NCI-H460 (cell line): ENCODE measurements at regions not wholly inside any gene's neighbourhood (a gene's known extent, or its start where the extent isn't known, plus 50 kb on each side); places are given as distances from the start of the nearest gene placed in this dataset.

ENCODE experiments used
- DNase-seq: peaks from one replicate; pipeline ENCODE4 v3.0.0-alpha.2; 2016; ENCODE audit warnings: low read depth; ENCODE audit errors: extremely low read depth

DNA sequence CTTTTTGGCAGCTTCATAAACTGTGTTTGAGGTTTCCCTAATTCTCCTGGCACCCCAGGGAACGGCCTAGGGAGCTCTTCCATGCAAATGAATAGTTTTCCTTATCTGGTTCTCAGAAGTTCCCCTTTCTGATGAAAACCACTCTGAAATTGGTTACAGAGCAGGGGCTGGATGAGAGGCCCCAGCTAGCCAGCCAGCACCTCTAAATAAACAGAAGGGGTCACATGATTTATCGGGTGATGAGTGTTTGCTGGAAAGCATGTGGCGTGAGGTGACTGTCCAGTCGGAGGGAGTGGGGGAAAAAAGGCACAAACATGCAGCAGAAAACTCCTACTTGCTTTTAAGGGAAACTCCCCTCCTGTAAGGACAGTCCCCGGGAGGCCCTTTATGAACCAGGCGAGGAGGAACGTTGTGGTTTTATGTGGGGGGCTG lies 261.2 kb upstream of the ANKRD55 start:
- no peak for DNase-seq

DNA sequence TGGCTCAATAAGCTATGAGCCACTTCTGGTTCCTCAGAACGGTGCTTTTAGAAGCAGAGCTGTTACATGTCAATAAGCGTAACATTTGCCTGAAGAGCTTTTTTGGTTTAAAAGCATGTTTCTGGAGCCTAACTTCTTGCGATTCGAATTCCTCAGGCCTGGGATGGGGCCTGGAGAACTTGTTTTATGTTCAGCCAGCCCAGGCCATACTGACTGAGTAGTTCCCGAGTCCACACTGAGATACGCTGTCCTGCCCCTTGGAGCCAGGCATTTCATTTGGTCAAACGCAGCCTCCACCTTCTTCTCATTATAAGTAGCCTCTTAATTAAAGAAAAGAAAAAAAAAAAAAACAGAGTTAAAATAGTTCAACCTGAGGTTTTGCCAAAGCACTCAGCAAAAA lies 260.6 kb upstream of the ANKRD55 start:
- DNase-seq: no peak

DNA sequence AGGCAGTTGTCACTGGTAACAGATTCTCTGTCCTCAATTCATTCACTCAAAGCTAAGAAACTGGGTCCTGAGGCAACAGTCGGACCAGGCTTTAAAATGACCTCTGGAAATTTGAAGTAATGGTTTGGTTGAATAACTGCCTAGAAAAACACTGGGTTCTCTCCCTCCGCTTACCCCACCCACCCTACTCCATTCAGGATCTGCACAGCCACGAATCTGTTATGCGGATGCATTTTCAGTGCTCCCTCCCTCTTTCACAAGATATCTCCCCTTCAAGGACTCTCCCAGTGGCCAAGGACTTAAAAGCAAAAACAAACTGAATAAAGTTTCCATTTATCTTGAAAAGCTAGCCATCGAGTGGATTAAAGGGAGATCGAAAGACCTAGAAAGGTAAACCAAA lies 260.2 kb upstream of the ANKRD55 start:
- DNase-seq: no peak

DNA sequence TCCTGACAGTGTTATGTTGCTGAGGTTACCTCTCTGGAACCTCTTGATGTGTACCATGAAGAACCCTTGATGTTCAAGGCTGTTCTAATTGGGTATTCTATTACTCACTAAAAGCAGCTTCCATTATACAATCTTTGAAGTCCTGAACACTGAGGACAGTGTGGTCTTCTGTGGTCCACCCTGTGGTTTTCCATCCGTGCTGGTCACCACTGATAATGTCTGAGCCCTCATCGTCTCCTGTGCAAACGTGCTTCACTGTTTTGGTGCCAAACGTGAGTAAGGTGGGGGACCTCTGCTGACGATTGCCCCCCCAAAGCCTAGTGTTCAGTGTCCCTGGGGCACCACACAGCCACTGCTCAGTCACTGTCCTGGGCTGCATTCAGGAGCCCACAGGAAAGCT lies 259.7 kb upstream of the ANKRD55 start:
- no peak for DNase-seq

DNA sequence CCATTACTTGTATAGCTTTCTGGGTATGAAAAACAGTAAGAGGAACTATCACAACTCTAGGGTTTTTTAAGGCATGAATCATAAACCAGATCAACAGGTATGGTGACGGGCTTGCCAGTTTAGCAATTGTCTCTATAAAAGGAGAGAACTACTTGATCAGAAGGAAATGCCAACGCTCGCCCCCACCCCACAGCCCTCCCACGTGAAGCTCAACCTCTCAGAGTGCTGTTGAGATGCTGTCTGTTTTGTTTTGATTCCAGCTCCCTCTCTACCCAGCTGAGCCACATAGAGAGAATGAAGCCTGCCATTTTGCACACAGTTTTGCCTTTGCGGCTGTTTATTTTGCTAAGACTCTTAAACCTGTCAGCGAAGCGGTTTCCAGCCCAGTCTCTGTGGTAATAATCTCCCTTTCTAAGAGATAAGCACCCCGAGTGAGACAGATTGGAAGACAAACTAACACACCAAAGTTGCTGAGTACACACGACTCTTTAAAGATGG lies 257.9 kb upstream of the ANKRD55 start:
- no peak for DNase-seq

DNA sequence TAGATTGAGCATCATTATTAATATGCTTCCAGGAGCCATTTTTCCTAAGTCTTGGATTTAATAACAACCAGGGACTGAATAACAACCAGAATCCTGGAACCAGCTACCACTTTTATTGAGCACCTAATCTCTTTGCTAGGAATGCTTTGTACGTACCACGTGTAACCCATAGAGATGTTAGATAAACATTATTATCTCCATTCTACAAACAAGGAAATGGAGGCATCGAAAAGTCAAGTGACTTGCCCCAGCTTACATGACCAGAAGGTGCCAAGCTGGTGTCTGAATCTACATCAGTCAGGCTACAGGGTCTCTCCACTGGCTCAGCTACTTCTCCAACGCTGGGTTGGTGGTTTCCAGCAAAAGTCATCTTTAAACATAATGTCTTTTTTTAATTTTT lies 256.1 kb upstream of the ANKRD55 start:
- DNase-seq: no peak

DNA sequence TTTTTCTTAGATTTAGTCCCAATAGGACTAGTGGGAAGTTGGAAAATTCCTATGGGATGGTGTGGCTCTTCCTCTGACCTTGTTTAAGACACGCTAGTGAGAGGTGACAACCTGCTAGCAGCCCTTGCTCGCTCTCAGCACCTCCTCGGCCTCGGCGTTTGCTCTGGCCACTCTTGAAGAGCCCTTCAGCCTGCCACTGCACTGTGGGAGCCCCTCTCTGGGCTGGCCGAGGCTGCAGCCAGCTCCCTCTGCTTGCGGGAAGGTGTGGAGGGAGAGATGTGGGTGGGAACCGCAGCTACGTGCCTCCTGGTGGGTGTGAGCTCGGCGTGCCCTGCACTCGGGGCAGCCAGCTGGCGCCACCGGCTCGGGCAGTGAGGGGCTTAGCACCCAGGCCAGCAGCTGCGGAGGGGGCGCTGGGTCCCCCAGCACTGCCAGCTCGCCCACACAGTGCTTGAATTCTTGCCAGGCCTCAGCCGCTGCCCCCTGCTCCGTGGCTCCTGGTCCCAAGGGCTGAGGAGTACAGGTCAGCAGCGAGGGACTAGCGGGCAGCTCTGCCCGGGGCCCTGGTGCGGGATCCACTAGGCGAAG lies 254.5 kb upstream of the ANKRD55 start:
- DNase-seq: no peak

DNA sequence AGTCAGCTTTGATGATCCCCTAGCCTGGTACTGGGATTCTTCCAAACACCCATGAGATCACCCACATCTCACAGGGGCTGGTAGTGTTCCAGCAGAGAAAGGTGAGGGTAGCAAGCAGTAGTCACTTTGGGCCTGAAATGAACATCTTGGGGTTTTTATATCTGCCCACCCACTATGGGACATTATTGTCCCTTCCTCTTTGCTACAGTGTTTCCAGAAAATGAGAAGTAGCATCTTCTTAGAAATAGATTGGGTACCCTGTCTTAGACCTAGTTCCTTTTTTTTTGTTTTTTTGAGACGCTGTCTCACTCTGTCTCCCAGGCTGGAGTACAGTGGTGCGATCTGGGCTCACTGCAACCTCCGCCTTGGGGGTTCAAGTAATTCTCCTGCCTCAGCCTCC lies 249.2 kb upstream of the ANKRD55 start:
- DNase-seq: no peak

DNA sequence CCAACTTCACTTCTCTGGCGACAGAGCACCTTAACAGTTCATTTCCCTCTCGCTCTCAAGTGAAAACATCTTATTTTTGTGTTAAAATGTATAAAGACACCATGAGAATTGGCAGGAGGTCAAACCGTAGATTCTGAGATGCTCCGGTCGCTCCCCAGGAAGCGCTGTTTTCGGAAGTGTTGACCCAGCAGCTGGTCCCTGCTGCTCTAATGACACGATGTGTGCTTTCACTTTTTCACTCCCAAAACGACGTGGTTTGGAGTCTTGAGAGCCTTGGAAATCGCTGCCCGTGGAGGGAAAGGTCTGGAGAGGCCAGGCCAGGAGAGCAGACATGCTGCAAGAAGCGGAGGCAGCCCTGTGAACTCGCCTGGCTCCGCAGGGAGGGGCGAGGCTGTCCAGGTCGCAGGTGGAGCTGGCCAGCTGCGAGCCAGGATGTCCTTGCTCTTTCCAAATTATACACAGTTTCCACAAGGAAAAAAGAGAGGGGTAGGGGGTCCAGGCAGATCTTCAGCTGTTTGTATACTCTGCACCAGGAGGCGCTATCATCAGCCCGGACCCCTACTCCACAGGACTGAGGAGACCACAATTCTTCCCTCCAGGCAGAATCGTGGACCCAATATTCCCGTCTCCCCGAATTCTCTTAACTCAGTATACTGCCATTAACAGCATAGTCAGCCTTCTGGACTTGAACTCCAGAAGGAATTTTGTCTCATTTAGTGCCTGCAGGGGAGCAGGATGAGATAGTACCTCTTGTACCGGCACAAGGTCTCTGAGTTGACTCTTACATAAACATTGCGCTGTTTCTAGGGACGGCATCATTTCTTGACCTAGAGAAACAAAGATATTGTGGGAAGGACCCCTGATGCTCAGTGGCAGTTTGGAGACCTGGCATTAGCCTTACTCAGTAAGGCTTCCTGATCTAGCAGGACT lies 248.6 kb upstream of the ANKRD55 start:
- DNase-seq: no peak

DNA sequence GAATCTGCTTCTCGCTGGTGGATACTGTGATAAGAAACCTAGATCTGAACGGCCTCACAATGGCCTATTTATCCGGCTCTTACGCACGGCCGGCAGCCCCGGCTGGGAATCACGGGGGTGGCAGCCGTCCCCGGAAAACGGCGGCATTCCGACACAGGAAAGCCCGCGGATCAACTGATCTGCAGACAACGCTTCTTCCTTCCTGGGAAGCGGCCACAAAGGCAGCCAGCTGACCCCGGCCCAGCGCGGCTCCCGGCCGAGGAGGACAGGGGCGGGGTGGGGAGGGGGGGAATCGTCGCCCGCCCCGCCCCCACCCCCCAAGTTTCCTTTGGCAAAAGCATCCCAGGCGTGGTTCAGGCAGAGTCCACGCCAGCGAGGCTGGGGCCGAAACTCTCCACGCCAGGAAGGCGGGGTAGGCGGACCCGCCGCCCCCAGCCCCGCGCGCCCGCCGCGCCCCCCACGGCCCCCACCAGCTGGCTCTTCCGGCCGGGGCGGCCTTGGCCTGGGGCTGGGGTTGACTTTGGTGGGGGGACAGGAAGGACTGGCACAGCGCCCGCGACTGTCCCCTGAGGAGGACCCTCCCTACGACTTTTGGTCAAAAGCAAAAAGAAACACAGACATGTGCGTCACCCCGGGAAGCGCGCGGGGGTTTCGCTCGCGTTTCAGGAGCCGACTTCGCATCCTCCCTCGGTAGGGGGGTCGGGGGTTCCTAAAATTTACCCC lies 247.7 kb upstream of the ANKRD55 start:
- no peak for DNase-seq

DNA sequence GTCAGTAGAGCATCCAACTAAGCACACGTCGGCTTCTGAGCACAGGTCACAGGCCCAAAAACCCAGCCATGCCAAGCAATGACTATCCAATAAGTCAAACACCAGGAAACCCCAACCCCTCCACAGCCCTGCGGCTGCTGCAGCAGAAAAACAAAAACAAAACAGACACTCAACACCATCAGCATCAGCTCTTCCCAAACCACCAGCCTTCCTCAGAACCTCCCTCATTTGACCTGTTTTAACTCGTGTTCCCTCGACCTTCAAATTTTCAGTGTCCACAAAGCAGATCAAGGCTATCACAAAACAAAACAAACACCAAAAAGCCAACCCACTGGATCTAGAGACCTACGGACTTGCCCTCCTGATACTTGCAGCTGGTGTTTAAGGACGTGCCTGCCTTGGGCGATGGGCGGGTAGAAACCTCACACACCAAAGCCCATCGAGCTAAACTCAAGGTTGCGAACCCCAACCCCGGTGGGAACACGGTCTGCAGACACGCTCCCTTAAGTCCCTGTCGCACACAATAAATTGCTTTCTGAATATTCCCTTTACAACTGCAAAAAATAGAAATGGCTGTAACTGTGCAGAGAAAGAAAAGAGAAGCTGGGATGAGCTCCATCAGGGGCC lies 247.1 kb upstream of the ANKRD55 start:
- DNase-seq: no peak

DNA sequence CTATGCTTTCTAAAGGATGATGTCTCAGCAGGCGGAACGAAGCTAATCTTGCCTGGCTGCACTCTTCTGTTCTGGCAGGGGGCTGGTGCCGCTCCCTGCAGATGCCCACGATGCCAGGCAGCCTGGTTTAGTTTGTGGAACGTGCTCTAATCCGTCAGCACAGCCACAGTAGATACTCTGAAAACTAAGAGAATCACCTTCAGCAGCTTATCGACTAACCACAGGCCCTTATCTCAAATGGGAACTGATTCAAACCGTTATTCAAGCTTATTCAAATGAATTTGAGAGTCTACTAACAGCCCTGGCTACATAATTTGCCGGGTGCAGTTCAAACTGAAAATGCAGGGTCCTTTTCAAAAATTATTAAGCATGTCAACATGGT lies 246.6 kb upstream of the ANKRD55 start:
- DNase-seq: no peak

DNA sequence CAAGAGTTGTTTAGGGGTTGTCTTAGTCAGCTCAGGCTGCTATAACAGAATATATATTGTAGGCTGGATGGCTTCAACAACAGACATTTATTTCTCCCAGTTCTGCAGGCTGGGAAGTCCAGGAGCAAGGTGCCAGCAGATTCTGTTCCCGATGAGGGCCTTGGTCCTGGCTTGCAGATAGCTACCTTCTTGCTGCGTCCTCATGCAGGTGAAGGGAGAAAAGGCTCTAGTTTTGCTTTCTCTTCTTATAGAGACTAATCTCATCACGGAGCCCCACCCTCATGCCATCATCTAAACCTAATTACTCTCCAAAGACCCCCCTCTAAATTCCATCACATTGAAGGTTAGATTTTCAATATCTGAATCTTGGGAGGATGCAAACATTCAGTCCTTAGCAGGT lies 246.0 kb upstream of the ANKRD55 start:
- no peak for DNase-seq

DNA sequence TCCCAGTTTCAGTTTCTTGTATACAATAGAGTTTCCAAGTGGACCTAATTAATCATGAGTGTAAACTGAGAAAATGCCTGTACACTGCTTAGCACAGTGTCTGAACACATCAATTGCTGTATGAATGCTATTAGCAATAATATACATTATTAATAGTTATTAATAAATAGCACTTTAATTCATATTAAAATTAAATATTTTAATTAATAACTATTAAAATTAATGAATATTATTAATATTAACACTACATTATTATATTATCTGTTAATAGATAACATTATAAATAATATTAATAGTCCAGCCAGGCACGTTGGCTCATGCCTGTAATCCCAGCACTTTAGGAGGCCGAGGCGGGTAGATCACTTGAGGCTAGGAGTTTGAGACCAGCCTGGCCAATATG lies 244.9 kb upstream of the ANKRD55 start:
- no peak for DNase-seq

DNA sequence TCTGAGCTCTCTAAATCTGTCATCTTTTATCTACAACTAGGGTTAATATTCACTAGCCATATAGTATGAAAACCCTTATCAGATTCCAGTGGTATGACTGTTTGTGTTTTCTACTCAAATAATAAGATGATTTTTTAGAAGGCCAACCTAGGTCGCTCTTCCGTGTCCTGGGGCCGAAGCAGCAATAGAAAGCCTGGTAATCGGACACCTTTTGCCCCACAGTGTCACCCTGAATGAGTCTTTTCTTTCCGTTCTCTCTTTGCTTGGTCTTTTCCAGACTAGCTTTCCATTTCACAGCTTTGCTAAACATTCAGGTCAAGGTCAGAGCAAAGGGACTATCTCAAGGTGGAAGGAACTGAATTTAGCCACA lies 243.3 kb upstream of the ANKRD55 start:
- no peak for DNase-seq

DNA sequence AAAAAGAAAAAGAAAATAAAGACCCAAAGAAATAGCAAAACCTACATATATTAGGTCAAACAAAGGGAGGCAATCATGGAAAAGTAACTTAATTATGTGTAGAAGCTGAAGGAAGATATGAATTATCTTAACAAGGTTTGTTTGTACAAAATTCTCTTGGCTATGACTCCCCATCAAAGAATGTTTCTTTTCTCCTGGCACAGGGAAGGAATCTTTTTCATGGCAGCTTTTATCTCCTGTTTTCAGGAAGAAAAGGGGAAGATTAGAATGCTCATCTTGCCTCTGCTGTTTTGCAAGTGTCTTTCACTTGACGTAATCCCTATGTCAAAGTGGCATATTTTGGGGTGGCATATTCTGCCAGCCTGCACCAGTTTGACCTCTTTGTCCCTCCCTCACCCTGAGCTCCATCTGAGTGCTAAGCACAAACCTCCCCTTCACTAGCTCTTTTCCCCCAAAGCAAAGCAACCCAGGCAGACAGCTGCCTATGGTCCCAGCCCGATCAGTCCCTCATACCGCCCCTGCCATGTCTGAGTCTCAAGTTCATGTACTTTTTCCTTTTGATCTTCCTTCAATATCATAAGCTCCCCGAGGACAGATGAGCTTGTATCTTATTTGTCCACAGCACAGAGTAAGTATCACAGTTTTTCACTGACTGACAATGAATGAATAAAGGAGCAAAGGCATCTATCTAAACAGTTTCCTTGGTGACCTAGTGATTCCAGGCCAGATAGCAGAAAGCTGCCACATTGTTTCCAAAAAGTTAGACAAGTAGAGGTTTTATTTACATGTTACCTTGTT lies 242.8 kb upstream of the ANKRD55 start:
- no peak for DNase-seq

DNA sequence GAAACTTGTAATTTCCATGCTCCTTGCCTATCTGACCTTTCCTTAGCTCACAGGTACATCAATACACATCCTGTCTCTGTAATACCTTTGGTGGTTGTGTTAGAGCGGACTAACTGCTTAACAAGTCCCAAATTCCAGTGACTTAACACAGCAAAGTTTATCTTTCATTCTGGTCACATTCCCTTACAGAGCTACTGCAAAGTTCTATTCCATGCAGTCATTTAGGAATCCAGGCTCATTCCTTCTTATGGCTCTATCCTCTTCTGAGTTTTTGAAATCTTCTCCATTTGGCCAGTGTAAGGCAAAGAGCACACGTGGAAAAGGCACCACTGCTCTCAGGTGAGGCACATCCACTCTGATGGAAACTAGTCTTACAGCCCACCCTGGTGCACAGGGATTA lies 238.6 kb upstream of the ANKRD55 start:
- no peak for DNase-seq

DNA sequence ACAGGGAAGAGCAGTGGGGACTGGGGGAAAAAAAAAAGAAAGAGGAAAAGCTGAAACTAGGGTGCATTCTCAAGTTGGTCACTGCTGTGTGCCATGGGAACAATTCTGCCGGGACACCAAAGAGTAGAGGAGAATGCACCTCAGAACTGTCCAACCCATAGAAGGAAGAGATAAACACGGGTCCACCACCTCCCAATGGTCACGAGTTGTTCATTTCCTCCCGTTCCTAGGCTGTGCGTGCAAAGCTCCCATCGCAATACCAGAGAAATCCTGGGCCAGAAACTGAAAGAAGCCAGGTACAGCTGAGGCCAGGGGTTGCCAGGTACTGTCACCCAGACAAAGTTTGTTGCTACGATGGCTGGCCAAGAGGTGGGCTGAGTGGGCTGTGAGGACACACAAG lies 236.9 kb upstream of the ANKRD55 start:
- no peak for DNase-seq

DNA sequence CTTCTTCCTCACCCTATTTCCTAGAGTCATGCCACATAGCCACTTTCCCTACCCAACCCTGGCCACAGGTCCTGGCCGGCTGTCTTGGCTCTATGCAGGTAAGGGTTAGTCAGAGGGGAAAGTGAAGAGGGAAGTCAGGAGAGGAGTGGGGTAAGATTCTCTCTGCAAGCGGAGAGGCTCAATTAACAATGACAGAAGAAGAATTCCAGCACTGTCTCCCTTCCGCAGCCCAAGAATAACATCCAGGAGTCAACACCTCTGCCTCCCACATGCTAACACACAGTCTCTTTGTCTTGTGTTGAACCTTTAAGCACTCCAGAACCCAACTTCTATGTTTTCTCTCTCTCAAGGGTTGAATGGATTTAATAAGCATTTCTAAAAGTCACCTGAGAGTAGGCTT lies 235.1 kb upstream of the ANKRD55 start:
- no peak for DNase-seq

DNA sequence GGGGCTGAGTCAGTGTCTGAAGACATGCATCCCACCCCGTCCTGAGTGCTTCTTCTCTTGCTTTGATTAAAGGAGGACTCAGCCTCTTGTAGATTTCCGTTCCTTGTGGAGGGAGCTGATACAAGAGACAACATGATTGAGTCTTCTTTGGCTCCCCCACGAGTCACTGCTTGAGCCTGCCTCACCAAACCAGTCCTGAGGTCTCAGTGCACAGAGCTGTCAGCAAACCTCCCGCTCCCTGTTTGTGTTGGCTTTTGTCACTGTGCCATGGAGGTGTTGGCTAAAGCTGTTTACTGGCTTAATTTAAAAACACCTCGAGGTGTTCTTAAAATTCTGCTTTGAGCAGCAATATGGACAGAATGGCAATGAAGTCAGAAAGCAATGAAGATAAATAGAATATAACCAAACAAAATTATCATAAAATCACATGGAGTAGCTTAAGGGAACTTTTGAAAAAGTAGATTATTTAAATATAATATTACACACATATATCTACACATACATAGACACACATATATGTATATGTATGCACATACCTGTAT lies 234.1 kb upstream of the ANKRD55 start:
- DNase-seq: no peak
